Stomach (tissue), 8 donors: ENCODE measurements at regions not wholly inside any gene's neighbourhood (a gene's known extent, or its start where the extent isn't known, plus 50 kb on each side); places are given as distances from the start of the nearest gene placed in this dataset.

ENCODE experiments used
- DNase-seq, 2 donors: peaks; one replicate each; pipeline versions ENCODE4 v3.0.0 to v3.0.0-alpha.2; 2013 to 2019
- H3K27ac ChIP-seq, 5 donors: fragments of 200-600 bp in 4 of 5; sonication (generic) in 4 of 5; one replicate each; pipeline ENCODE4 v1.5.1; 2013 to 2019; ENCODE audit warnings: mild to moderate bottlenecking in 1 of 5, moderate library complexity in 1 of 5
- H3K27me3 ChIP-seq, 3 donors: fragments of 200-600 bp; sonication (generic); one replicate each; pipeline ENCODE4 v1.5.1; 2017 to 2019; ENCODE audit warnings: mixed run types in 1 of 3
- H3K36me3 ChIP-seq, 4 donors: fragments of 200-600 bp; sonication (generic); 1 replicate in 3 of 4; 2 replicates in 1 of 4; pipeline ENCODE4 v1.5.1; 2016 to 2019
- H3K4me1 ChIP-seq, 4 donors: fragments of 200-600 bp; sonication (generic); one replicate each; pipeline ENCODE4 v1.5.1; 2016 to 2019
- H3K4me3 ChIP-seq, 4 donors: fragments of 200-600 bp; sonication (generic) in 3 of 4; one replicate each; pipeline ENCODE4 v1.5.1; 2016 to 2019; ENCODE audit warnings: mild to moderate bottlenecking in 1 of 4
- H3K9me3 ChIP-seq, 4 donors: fragments of 200-600 bp; sonication (generic); one replicate each; pipeline ENCODE4 v1.5.1; 2016 to 2019
- EP300 ChIP-seq: sonication (generic); formaldehyde crosslinking; IDR thresholded peaks from one replicate; pipeline ENCODE4 v1.6.1; 2017; ENCODE audit warnings: antibody characterized with exemption
- POLR2A ChIP-seq, 4 donors: fragments of 450-650 bp; IDR thresholded peaks; one replicate each; pipeline ENCODE4 v1.6.1; 2016; ENCODE audit warnings: antibody characterized with exemption in 4 of 4, control low read depth in 2 of 4, mild to moderate bottlenecking in 1 of 4, moderate library complexity in 1 of 4
- POLR2AphosphoS5 ChIP-seq, 3 donors: sonication (generic); formaldehyde crosslinking; IDR thresholded peaks; one replicate each; pipeline ENCODE4 v1.6.1; 2016; ENCODE audit warnings: antibody characterized with exemption in 3 of 3
- WGBS, 5 donors: extraction: QIAGEN DNeasy Blood & Tissue Kit in 3 of 5; methylation state at CpG; one replicate each; pipeline versions ENCODE4 v1.1.5 to v1.1.7; 2013 to 2018; 5-methylcytosine and 5-hydroxymethylcytosine counted together
- intact Hi-C: fragments of 100-400 bp; cut with DNase I; formaldehyde crosslinking; loops from one replicate; pipeline ENCODE4 v1.15.1; 2023; ENCODE audit warnings: low total_unique reads
- TF ChIP-seq, protein P1 (sequence below), 7 experiments: fragments of 450-650 bp in 4 of 7; fragments of 200-600 bp in 3 of 7; sonication (generic) in 3 of 7; IDR thresholded peaks; one replicate each; pipeline ENCODE4 v1.5.1; 2016 to 2019; ENCODE audit warnings: antibody characterized with exemption in 7 of 7, control low read depth in 2 of 7, mild to moderate bottlenecking in 1 of 7
- donor health status: healthy with polysubstance abuse.
- donor health status: Bipolar disorder and iron deficiency.
- donor health status: healthy.

DNA sequence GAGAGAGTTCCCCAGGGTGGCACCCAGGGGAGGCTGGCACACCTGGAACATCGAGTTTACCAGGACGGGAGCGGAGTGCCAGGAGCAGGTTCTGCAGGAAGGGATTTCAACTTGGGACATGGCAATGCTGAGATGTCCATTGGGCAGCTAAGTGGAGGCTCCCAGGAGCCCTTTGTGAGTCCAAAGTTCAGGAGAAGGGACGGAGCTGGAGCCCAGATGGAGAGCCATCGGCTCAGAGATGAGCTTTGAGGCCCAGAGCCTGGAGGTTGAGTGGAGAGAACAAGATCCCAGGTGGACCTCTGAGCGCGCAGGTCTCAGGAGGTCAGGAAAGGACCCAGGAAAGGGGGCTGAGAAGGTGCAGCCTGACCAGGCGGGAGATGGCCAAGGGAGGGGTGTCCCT lies 67.5 kb upstream of the AFDN start:
- DNase-seq = no peak
- Histone ChIP-seq H3K4me1 (peaks cover 15 to 25% (median 21%) of the 10 kb centered on the region in 4 donors), H3K27ac (no peak overlapping the region), H3K27me3 (no peaks in the 10 kb centered on the region), H3K4me3 (no peak overlapping the region), H3K9me3 (no peaks in the 10 kb centered on the region), H3K36me3 (no peaks in the 10 kb centered on the region)
- WGBS, 5 donors = 87 to 94% (median 91%) methylated on average over 8 of the region's 8 CpGs
- intact Hi-C loops = no loop called here
- TF ChIP-seq POLR2AphosphoS5 (IDR thresholded peaks at IDR 0.05) (no peak), EP300 (no peak), POLR2A (IDR thresholded peaks at IDR 0.05) (no peak)
- TF ChIP-seq, protein P1, sequence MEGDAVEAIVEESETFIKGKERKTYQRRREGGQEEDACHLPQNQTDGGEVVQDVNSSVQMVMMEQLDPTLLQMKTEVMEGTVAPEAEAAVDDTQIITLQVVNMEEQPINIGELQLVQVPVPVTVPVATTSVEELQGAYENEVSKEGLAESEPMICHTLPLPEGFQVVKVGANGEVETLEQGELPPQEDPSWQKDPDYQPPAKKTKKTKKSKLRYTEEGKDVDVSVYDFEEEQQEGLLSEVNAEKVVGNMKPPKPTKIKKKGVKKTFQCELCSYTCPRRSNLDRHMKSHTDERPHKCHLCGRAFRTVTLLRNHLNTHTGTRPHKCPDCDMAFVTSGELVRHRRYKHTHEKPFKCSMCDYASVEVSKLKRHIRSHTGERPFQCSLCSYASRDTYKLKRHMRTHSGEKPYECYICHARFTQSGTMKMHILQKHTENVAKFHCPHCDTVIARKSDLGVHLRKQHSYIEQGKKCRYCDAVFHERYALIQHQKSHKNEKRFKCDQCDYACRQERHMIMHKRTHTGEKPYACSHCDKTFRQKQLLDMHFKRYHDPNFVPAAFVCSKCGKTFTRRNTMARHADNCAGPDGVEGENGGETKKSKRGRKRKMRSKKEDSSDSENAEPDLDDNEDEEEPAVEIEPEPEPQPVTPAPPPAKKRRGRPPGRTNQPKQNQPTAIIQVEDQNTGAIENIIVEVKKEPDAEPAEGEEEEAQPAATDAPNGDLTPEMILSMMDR (IDR thresholded peaks at IDR 0.05) = no peak

DNA sequence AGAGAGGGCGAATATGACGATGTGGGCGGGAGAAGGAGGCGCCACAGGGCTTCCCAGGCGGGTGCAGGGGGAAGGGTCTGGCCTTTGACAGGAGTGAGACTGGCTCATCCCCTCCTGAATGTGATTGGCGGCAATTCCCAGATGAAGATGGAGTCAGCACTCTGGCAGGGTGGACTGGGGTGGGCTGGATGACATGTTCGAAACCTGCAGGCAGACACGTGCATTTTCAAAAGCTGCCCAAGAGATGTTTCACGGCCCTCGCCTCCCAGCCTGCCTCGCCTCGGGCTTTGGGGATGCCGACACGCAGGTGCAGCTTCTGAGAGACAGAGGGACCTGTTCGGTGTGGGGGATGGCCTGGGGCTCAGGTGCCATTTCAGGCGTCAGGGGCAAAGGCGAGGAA lies 66.8 kb upstream of the AFDN start:
- Histone ChIP-seq H3K4me1 (peaks cover 15 to 25% (median 21%) of the 10 kb centered on the region in 4 donors), H3K9me3 (no peaks in the 10 kb centered on the region), H3K4me3 (no peak overlapping the region), H3K27ac (no peak overlapping the region), H3K27me3 (no peaks in the 10 kb centered on the region), H3K36me3 (no peaks in the 10 kb centered on the region)
- 90 to 96% (median 95%) methylated on average over 17 of the region's 17 CpGs for WGBS, 5 donors
- no peak for DNase-seq
- intact Hi-C loops = no loop called here
- TF ChIP-seq POLR2AphosphoS5 (IDR thresholded peaks at IDR 0.05) = no peak
- TF ChIP-seq POLR2A (IDR thresholded peaks at IDR 0.05) = no peak
- no peak for TF ChIP-seq EP300
- TF ChIP-seq, protein P1 (IDR thresholded peaks at IDR 0.05) = no peak

DNA sequence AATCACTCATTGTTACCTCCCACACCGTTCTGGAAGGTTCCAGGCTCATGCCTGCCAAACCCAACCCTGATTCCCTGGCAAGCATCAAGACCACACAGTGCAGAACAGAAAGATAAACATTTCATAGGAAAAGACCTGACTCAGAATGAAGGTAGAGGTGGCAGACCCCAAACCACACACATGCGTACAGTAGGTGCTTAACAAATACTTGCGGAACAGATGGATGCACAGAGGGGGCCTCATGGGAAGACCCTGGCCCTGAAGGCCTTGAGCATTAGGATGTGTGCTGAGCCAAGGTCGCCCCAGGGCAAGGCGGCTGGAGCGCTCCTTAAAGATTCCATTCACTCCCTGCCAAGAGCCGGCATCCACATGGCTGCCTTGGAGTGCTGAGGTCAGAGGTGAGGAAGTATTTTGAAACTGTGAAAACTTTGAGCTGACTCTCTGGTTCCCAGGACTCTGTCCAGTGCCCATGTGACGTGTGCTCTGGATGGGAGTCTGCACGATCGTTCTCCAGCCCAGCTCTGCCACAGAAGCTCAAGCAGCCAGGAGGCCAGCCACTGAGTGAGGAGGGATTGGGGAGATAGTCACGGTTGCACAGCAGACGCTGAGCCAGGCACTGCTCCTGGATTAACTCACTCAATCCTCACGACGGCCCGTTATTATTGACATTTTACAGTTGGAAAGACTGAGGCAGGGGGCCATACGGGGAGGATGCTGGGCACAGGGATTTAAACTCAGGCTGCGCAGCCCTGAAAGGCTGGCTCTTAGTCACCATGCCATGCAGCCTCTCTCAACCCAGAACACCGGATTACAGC lies 65.5 kb upstream of the AFDN start:
- Histone ChIP-seq H3K27ac (peak overlapping the region in 4 of 5 donors; percentile 20 to 74 (median 47)), H3K4me3 (no peak overlapping the region), H3K27me3 (peaks cover 0 to 6% (median 0%) of the 10 kb centered on the region in 3 donors), H3K9me3 (no peaks in the 10 kb centered on the region), H3K4me1 (peaks cover 15 to 25% (median 21%) of the 10 kb centered on the region in 4 donors), H3K36me3 (no peaks in the 10 kb centered on the region)
- DNase-seq = peak; percentile 76 to 80
- TF ChIP-seq POLR2A (IDR thresholded peaks at IDR 0.05) = no peak
- TF ChIP-seq EP300 = no peak
- TF ChIP-seq POLR2AphosphoS5 (IDR thresholded peaks at IDR 0.05) = peak in 1 of 3 donors; percentile 28
- TF ChIP-seq, protein P1 (IDR thresholded peaks at IDR 0.05) = no peak
- intact Hi-C loops = no loop called here
- 32 to 45% (median 36%) methylated on average over 18 of the region's 18 CpGs for WGBS, 5 donors

DNA sequence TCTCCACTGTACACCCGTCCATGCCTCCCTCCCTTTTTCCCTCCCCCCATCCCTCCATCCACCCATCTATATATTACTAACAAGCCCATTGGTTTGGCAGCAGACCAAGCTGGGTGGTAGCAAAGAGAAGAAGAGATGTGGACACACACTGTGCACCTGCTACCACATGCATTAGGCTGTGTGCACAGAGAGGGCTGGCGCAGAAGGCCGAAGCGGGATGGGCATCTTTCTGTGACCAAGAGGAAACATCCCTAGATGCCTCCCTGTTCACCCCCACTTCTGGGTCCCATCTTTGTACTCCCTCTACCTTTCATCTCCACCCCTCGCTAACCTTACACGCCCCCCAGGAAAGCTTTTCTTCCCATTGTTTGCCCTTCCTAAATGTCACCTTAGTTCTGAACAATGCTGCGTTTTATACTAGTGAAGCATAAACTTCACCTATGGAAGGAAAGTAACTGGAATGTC lies 64.9 kb upstream of the AFDN start:
- H3K27ac ChIP-seq = peak overlapping the region in 3 of 5 donors; percentile 39 to 74 (median 55)
- H3K4me3 ChIP-seq = no peak overlapping the region
- H3K36me3 ChIP-seq = no peaks in the 10 kb centered on the region
- intact Hi-C loops = no loop called here
- DNase-seq = no peak
- WGBS, 5 donors = 63 to 71% (median 65%) methylated on average over 7 of the region's 7 CpGs
- TF ChIP-seq EP300 = no peak
- TF ChIP-seq, protein P1 (IDR thresholded peaks at IDR 0.05) = no peak
- no peaks in the 10 kb centered on the region for H3K9me3 ChIP-seq
- H3K4me1 ChIP-seq = peaks cover 15 to 25% (median 21%) of the 10 kb centered on the region in 4 donors
- H3K27me3 ChIP-seq = peaks cover 0 to 6% (median 0%) of the 10 kb centered on the region in 3 donors
